Astrocyte (in vitro differentiated cells and primary cell): ENCODE measurements at regions not wholly inside any gene's neighbourhood (a gene's known extent, or its start where the extent isn't known, plus 50 kb on each side); places are given as distances from the start of the nearest gene placed in this dataset.

Source experiments
- EZH2 ChIP-seq: IDR thresholded peaks from 2 replicates; pipeline ENCODE4 v1.6.1; 2012; ENCODE audit warnings: mild to moderate bottlenecking, low read length, inconsistent platforms; ENCODE audit not compliant: insufficient read depth
- TF ChIP-seq, protein P1 (sequence below): IDR thresholded peaks from 2 replicates; pipeline ENCODE4 v1.5.1; 2011; ENCODE audit warnings: low read depth, mild to moderate bottlenecking, inconsistent platforms, low read length, moderate library complexity; ENCODE audit not compliant: insufficient read depth

- TF ChIP-seq, protein P1, sequence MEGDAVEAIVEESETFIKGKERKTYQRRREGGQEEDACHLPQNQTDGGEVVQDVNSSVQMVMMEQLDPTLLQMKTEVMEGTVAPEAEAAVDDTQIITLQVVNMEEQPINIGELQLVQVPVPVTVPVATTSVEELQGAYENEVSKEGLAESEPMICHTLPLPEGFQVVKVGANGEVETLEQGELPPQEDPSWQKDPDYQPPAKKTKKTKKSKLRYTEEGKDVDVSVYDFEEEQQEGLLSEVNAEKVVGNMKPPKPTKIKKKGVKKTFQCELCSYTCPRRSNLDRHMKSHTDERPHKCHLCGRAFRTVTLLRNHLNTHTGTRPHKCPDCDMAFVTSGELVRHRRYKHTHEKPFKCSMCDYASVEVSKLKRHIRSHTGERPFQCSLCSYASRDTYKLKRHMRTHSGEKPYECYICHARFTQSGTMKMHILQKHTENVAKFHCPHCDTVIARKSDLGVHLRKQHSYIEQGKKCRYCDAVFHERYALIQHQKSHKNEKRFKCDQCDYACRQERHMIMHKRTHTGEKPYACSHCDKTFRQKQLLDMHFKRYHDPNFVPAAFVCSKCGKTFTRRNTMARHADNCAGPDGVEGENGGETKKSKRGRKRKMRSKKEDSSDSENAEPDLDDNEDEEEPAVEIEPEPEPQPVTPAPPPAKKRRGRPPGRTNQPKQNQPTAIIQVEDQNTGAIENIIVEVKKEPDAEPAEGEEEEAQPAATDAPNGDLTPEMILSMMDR, result no peak
- no peak for TF ChIP-seq EZH2
These were observed 85.4 kb upstream of the NR4A3 start for GRCh38 chr9:99736291-99736690.
